ENCODE measurements at regions not wholly inside any gene's neighbourhood (a gene's known extent, or its start where the extent isn't known, plus 50 kb on each side); places are given as distances from the start of the nearest gene placed in this dataset.

GRCh38 chr2:220106065-220106464 lies 478.6 kb downstream of the SLC4A3 start:
- TF ChIP-seq CTCF (IDR thresholded peaks at IDR 0.05 in 4 of 5, conservative IDR thresholded peaks at IDR 0.05 in 1 of 5) (no peak), POLR2A (IDR thresholded peaks at IDR 0.05) (no peak)

Measured in gastrocnemius medialis (tissue), 4 donors.